GM18861 (cell line): ENCODE measurements at regions not wholly inside any gene's neighbourhood (a gene's known extent, or its start where the extent isn't known, plus 50 kb on each side); places are given as distances from the start of the nearest gene placed in this dataset.

Experiments
- ATAC-seq: cut with Tn5 transposase; IDR thresholded peaks from one replicate; pipeline ENCODE4 v1.9.1; 2021; ENCODE audit not compliant: unreplicated experiment

GRCh38 chr16:59783191-59783590 lies 1049.1 kb upstream of the GOT2 start:
- no peak for ATAC-seq

- no peak for ATAC-seq
These were observed 1039.2 kb upstream of the GOT2 start for GRCh38 chr16:59773330-59773729.

GRCh38 chr16:59759296-59759695 lies 1025.2 kb upstream of the GOT2 start:
- no peak for ATAC-seq

GRCh38 chr16:59758848-59759247 lies 1024.7 kb upstream of the GOT2 start:
- ATAC-seq: no peak

GRCh38 chr16:59754854-59755253 lies 1020.7 kb upstream of the GOT2 start:
- ATAC-seq: no peak

- ATAC-seq: no peak
These were observed 1015.7 kb upstream of the GOT2 start for GRCh38 chr16:59749662-59750336.

GRCh38 chr16:59748531-59748930 lies 1014.4 kb upstream of the GOT2 start:
- ATAC-seq: no peak

GRCh38 chr16:59743504-59743903 lies 1009.4 kb upstream of the GOT2 start:
- no peak for ATAC-seq

GRCh38 chr16:59740858-59741257 lies 1006.7 kb upstream of the GOT2 start:
- no peak for ATAC-seq

- no peak for ATAC-seq
These were observed 1003.2 kb upstream of the GOT2 start for GRCh38 chr16:59737274-59737673.

GRCh38 chr16:59733321-59733720 lies 999.2 kb upstream of the GOT2 start:
- no peak for ATAC-seq

- no peak for ATAC-seq
These were observed 995.5 kb upstream of the GOT2 start for GRCh38 chr16:59729613-59730012.

- ATAC-seq: no peak
These were observed 985.0 kb upstream of the GOT2 start for GRCh38 chr16:59719121-59719520.

- no peak for ATAC-seq
These were observed 973.5 kb upstream of the GOT2 start for GRCh38 chr16:59707436-59708226.

- ATAC-seq: no peak
These were observed 968.1 kb upstream of the GOT2 start for GRCh38 chr16:59701963-59702930.

- ATAC-seq: no peak
These were observed 965.7 kb upstream of the GOT2 start for GRCh38 chr16:59699786-59700185.

- ATAC-seq: no peak
These were observed 964.4 kb upstream of the GOT2 start for GRCh38 chr16:59698346-59699020.

- ATAC-seq: no peak
These were observed 963.6 kb upstream of the GOT2 start for GRCh38 chr16:59697761-59698160.

- ATAC-seq: no peak
These were observed 963.1 kb upstream of the GOT2 start for GRCh38 chr16:59697236-59697635.

- ATAC-seq: no peak
These were observed 962.4 kb upstream of the GOT2 start for GRCh38 chr16:59696495-59696894.

GRCh38 chr16:59690216-59690615 lies 956.1 kb upstream of the GOT2 start:
- ATAC-seq: no peak
